ENCODE measurements at regions not wholly inside any gene's neighbourhood (a gene's known extent, or its start where the extent isn't known, plus 50 kb on each side); places are given as distances from the start of the nearest gene placed in this dataset.

DNA sequence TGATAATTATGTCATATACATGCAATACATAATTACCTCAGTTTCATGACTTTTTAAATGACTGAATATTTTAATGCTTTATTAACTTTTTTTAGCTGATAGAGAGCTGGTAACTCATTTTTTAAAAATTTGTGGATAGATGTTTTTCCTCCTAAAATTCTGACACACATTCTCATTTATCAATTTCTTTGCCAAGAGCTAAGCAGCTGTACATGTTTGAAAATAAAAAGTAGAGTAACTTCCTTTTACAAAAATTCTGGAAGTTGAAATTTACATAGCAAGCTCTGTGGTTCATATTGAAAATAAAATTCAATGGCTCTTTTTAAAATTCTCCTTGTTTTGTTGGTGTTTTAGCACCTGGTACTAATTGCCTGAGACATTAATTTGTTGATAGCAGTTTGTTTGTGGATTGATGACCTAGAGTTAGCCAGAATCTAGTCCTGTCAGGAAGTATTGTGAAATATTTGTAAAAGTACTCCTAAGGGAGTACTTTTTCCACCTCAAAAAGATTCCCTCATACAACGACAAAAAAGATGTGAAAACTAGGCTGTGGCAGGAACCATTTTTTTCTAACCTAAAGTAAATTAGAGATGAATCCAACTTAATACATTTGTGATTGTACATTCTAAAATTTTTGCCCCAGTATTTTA, 621.8 kb downstream of the BCKDHB start:
- TF ChIP-seq GATA3 (IDR thresholded peaks at IDR 0.05; ENCODE audit: low read depth, low read length) (no peak), GATA2 (IDR thresholded peaks at IDR 0.05; ENCODE audit: low read depth, low read length) (no peak)

DNA sequence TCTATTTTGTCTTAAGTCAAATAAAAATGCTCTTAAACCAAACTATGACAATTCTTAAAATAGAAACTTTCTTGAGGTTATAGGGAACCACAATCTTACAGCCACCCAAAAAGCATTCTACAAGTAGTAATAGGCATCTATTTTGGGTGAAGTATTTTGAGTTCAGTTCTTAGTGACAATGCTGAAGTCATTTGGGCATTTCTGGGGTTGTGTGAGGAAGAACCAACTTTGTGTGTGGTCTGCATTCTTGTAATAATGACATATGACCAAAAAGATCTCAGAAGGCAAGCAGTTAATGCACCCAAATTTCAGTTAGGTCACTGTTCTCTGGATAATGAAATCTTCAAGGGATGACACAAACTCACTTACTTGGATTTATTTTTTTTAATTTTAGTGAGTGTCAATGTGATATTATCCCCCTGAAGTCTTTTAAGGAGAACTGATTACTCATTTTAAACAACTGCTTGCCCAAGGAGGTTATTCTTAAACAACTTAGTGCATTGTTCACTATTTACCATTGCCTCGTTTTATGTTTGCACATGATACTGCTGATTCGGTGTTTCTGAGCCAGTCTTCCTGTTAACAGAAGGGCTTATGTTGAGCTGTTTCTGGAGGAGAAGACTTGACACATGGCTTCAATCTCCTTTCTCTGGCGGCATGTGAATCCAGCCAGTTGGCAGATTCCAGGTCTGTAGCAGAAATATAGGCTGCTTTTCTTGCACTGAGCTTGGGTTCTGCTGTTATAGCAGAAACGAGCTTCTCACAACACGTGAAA, 618.9 kb downstream of the BCKDHB start:
- TF ChIP-seq GATA2 (IDR thresholded peaks at IDR 0.05; ENCODE audit: low read depth, low read length) (no peak), GATA3 (IDR thresholded peaks at IDR 0.05; ENCODE audit: low read depth, low read length) (no peak)

DNA sequence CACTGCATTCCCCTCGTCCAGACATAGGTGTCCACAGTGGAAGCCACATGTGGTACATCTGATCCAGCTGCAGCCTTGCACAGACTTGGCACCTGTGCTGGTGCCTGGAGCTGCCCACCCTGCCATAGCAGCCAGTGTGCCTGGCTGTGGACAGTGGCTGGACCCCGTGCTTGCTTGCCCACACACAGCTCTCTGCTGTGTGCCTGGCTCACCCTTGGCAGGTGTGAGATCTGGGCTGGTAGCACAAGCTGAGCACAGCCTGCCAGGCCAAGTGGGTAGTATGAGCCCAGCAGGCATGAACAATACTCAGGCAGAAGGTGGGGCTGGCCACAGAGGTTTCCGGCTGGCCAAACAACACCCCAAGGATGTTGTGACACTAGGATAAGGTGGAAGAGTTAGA, 614.4 kb downstream of the BCKDHB start:
- TF ChIP-seq GATA3 (IDR thresholded peaks at IDR 0.05; ENCODE audit: low read depth, low read length): no peak
- TF ChIP-seq GATA2 (IDR thresholded peaks at IDR 0.05; ENCODE audit: low read depth, low read length): no peak

DNA sequence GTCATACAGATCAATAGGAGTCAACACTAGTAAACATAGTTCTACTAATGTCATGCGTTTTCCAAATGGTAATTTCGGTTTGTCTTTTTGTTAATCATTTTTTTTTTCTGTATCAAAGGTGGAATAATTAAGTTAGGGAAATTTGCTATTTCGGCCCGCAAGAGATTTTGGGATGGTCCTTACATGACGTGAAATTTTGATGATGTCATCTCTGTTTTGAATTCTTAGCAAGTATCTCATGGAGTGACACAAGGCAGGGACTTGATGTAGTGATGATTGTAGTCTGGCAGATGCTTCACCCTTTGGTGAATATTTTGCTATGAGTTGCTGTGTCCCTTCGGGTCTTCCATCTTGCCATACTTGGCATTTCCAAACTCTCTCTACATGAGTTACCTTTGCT, 608.0 kb downstream of the BCKDHB start:
- TF ChIP-seq GATA3 (IDR thresholded peaks at IDR 0.05; ENCODE audit: low read depth, low read length): no peak
- TF ChIP-seq GATA2 (IDR thresholded peaks at IDR 0.05; ENCODE audit: low read depth, low read length): no peak

DNA sequence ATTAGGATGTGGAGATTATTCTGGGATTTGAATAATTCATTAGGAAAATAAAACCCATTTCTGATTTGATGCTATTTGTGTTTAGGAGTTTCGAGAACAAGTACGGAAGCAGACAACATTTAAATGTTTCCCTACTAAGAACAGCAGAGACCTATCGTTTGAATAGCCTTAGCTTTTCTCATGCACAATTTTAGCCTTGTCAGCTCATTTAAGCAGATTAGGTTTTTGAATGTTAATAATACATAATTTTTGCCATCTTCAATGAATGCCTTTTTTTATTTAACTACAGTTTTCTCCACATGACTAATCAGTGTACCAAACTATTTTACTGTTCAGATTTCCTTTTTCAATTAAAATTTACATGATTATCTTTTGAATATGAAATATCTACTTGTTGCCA, 592.0 kb downstream of the BCKDHB start:
- TF ChIP-seq GATA3 (IDR thresholded peaks at IDR 0.05; ENCODE audit: low read depth, low read length) (no peak), GATA2 (IDR thresholded peaks at IDR 0.05; ENCODE audit: low read depth, low read length) (no peak)

GRCh38 chr6:80696268-80696667, 589.8 kb downstream of the BCKDHB start:
- TF ChIP-seq GATA3 (IDR thresholded peaks at IDR 0.05; ENCODE audit: low read depth, low read length) (no peak), GATA2 (IDR thresholded peaks at IDR 0.05; ENCODE audit: low read depth, low read length) (no peak)

DNA sequence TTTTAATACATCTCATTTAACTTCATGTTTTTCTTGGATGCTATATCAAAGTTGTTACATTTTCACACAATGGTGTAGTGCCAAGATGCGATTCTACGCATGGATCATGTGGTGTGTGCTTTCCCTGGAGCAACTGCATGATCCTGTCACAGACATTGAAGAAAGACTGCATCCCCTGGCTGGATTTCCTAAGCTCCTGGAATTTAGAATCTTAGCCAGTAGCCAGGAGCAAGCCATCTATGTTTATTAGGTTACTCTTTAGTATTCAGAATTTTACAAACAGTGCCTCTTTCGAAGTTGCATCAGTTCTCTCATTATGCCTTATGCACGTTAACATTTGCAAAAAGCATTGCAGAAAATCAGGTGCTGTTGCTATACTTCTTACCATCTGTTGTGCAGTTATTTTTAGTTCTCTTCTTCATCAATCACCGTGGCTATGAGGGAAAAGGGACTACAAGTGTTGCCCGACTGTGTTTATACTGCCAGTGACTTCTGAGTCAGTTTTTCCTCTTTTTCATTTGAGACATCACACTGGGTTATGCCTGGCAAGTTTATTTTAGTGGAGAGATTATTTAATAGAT, 584.2 kb downstream of the BCKDHB start:
- TF ChIP-seq GATA2 (IDR thresholded peaks at IDR 0.05; ENCODE audit: low read depth, low read length) (no peak), GATA3 (IDR thresholded peaks at IDR 0.05; ENCODE audit: low read depth, low read length) (no peak)

GRCh38 chr6:80689716-80690395, 583.4 kb downstream of the BCKDHB start:
- TF ChIP-seq GATA2 (IDR thresholded peaks at IDR 0.05; ENCODE audit: low read depth, low read length): no peak
- no peak for TF ChIP-seq GATA3 (IDR thresholded peaks at IDR 0.05; ENCODE audit: low read depth, low read length)

- TF ChIP-seq GATA3 (IDR thresholded peaks at IDR 0.05; ENCODE audit: low read depth, low read length): no peak
- TF ChIP-seq GATA2 (IDR thresholded peaks at IDR 0.05; ENCODE audit: low read depth, low read length): no peak
Measured at GRCh38 chr6:80679992-80680391, 573.5 kb downstream of the BCKDHB start.

DNA sequence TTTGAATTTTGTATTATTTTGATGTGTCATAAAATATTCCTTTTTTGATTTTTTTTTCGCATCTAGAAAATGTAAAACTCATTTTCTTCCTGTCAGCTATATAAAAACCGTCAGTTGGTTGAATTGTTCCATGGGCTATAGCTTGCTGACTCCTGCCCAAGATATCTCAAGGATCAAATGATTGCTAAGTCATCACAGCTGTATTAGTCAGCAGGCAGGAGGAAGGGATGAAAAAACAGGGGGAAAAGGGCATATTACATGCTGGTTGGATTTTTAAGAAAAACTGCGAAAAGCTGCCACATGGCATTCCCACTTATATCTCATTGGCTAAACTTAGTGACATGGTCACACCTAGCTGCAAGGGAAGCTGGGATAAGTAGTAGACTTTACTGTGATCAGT, 569.9 kb downstream of the BCKDHB start:
- TF ChIP-seq GATA3 (IDR thresholded peaks at IDR 0.05; ENCODE audit: low read depth, low read length) (no peak), GATA2 (IDR thresholded peaks at IDR 0.05; ENCODE audit: low read depth, low read length) (no peak)

- TF ChIP-seq GATA3 (IDR thresholded peaks at IDR 0.05; ENCODE audit: low read depth, low read length) (no peak), GATA2 (IDR thresholded peaks at IDR 0.05; ENCODE audit: low read depth, low read length) (no peak)
Measured at GRCh38 chr6:80674669-80675068, 568.2 kb downstream of the BCKDHB start.

DNA sequence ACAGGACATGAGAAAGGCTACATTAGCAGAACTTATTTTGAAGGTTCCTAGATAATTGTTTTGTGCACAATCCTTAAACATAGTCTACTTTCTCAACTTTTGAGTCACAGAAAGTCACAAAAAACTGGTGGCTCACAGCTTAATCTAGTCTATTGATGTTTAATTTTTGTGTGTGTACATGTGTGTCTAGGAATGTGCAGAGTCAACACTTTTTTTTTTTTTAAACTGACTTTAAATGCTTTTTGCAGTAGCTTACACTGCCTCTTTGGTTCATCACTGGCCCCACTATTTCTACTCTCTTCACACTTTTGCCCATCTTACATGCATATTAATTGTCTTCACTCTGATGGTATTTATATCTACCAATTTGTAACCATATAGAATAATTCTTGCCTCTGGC, 566.9 kb downstream of the BCKDHB start:
- TF ChIP-seq GATA3 (IDR thresholded peaks at IDR 0.05; ENCODE audit: low read depth, low read length): no peak
- no peak for TF ChIP-seq GATA2 (IDR thresholded peaks at IDR 0.05; ENCODE audit: low read depth, low read length)

DNA sequence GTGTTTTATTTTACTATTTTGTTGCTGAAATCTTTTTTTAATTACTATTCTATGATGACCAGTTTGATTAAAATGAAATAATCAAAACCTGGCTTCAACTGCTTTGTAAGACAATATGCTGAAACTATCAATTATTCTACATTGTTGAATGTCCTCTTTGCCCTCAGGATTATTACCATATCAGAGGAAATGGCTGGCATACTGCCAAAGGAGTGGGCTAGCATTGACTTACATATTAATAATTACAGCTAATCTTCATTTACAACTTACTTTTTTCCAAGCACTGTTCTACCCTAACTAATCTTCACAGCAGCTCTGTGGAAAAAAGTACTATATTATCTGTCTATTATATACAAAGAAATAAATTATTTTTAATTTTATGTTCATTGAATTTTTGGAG, 560.5 kb downstream of the BCKDHB start:
- TF ChIP-seq GATA2 (IDR thresholded peaks at IDR 0.05; ENCODE audit: low read depth, low read length): no peak
- TF ChIP-seq GATA3 (IDR thresholded peaks at IDR 0.05; ENCODE audit: low read depth, low read length): no peak

- TF ChIP-seq GATA3 (IDR thresholded peaks at IDR 0.05; ENCODE audit: low read depth, low read length): no peak
- TF ChIP-seq GATA2 (IDR thresholded peaks at IDR 0.05; ENCODE audit: low read depth, low read length): no peak
Measured at GRCh38 chr6:80658926-80659325, 552.5 kb downstream of the BCKDHB start.
